HEK293T (cell line): ENCODE measurements at regions not wholly inside any gene's neighbourhood (a gene's known extent, or its start where the extent isn't known, plus 50 kb on each side); places are given as distances from the start of the nearest gene placed in this dataset.

Experiments used
- FOXM1 ChIP-seq: fragments of 450-650 bp; IDR thresholded peaks from 2 replicates; pipeline ENCODE4 v1.6.1; 2017; ENCODE audit warnings: mild to moderate bottlenecking, borderline replicate concordance
- SP1 ChIP-seq: fragments of 450-650 bp; IDR thresholded peaks from 2 replicates; pipeline ENCODE4 v1.6.1; 2017
- TARDBP ChIP-seq: fragments of 450-650 bp; IDR thresholded peaks from 2 replicates; pipeline ENCODE4 v1.6.1; 2016

- TF ChIP-seq SP1 = no peak
- no peak for TF ChIP-seq FOXM1
- TF ChIP-seq TARDBP = no peak
Measured at GRCh38 chr7:88431882-88432281, 125.2 kb upstream of the STEAP4 start.
